Amniotic epithelial cell (primary cell): ENCODE measurements at regions not wholly inside any gene's neighbourhood (a gene's known extent, or its start where the extent isn't known, plus 50 kb on each side); places are given as distances from the start of the nearest gene placed in this dataset.

ENCODE experiments used
- DNase-seq: peaks from one replicate; pipeline ENCODE4 v3.0.0-alpha.2; 2010; ENCODE audit warnings: low read depth

DNA sequence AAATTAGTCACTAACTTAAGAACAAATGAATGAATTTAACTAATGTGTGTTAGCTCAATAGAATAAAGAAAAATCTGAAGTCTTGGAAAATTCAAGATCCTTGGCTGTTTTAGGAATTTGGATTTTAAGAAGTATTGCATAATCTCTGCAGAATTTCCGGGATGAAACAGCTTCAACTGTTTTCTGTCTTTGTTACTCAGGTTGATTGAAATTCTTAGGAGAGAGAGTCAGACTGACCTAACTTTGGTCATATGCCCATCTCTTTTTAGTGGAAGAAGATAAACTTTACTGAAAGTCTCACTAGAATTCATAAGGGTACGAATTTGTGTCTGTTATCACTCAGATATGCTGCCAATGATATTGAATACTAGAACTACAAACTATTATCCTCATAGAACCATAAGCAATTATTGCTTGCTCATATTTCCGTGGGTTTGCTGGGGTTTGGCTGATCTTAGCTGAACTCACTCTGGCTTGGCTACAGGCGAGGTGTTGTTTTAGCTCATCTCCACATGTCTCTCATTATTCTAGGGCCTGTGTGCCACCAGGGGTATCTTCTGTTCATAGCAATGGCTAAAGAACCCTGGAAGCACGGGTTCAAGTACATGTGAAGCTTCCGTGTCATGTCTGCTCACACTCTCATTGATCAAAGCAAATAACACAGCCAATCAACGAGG lies 257.4 kb upstream of the NOVA1 start:
- DNase-seq = peak; percentile 4

DNA sequence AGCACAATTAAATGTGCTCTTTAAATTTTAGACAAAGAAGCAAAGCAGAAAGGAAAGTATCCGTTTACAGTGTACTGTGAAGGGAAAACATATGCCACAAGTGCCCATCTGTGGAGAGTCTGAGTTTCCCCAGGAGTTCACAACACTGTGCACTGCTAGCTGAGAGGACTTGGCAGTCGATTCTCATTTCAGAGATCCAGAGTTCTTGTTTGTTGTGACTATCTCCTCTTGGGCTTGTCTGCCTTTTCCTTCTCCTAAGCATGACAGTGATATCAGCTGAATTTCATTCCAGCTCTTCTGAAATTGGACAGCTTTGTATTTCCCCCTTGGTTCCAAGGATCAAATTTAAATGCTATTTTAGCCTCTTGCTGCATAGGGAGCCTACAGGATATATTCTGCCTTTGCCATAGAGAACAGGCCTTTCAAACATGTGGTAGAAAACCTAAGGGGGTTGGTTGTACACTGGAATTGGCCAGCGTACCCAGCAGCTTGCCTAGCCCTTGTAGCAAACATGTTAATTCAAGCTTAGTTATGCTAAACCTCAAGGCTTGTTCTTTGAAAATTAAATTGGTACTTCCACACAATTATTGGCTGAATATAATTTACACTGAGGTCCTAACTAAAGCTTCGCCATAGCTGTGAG lies 259.2 kb upstream of the NOVA1 start:
- DNase-seq = no peak

DNA sequence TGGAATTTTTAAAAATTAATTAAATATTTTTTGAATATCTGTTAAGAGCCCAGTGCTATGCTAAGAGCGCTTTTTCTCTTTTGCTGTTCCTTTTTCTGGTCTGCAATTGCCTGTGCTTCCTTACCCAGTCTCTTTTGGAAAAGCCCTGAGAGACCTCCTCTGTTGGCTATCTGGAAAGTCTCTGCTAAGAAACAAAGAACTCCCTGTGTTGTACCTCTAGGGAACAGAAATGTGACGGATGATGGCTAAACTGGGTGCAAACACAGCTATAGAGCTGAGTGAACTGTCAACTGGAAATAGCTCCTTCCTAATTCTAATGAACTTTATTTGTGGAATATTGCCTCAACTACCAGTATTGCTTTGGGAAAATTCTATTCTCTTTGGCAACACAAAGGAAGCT lies 261.6 kb upstream of the NOVA1 start:
- no peak for DNase-seq

DNA sequence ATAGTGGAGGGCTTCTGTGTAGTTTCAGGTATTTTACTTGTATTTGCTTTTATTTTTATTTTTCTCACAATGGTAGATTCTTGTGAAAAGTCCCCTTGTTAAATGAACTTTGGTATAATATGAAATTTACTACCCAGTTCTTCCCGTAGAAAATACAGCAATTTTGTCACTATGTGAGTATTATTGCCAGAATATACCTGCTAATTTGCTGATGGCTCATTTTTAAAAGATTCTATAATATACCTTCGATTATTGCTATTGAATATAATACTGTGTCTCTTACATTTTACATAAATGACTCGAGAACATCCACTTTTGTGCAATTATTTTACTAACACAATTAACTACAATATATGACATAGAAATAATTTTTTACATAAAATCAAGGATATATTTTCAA lies 262.3 kb upstream of the NOVA1 start:
- no peak for DNase-seq

DNA sequence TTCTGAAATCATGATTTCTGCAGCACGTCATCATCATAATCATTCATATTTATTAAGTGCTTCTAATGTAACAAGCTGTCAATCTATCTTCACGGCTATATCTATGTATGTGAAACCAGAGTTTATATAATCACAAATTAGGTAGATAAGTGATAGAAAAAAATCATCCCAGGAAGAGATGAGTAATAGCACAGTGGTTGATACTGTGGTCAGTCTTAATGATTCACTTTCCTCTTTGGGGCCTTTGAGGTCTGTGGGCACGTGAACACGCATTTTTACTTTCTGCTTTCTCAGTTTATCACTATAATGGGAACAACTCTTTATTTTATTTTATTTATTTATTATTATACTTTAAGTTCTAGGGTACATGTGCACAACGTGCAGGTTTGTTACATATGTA lies 265.9 kb upstream of the NOVA1 start:
- peak; percentile 61 for DNase-seq

DNA sequence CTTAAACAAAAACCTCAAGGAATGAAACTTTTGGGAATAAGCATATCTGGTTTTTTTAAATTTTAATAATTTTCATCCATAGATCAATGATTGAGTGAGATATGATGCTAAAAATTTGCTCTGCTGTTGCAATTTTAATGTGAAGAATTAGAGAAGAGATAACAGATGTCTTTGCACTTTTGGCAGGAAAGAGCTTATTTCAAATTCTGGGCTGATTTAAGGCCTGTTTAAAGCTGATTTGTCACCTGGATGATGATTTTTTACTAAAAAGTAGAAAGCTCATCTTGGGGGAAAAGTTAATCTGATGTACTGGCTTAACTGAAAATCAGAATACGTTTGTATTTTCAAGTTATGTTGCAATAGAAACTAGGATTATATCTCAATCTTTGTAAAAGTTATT lies 268.9 kb upstream of the NOVA1 start:
- no peak for DNase-seq

DNA sequence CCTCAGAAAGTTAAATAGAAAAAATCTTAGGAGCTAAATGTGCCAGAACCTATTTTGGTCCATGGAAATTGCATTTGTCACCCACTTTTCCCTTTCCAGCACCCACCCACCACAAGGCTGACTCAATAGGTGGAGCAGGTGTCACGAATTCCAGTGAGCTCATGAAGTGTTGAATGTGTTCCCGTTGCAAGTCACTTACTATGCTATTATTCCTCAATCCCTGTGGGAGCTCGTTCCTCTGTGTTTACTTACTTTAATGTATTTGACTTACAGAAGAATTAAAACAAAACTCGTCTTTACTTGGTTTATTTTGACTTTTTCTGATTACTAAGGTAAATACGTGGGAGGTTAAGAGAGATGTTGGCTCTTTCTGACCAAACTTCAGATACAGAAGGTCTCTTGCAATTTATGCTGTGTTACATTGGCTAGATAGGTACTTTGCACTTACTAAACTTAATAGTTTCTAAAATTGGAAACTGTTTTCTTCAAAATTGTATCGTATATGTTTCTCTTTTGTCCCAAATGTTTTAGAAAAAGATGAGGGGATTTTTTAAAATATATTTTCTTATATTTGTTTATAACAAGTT lies 269.4 kb upstream of the NOVA1 start:
- no peak for DNase-seq

DNA sequence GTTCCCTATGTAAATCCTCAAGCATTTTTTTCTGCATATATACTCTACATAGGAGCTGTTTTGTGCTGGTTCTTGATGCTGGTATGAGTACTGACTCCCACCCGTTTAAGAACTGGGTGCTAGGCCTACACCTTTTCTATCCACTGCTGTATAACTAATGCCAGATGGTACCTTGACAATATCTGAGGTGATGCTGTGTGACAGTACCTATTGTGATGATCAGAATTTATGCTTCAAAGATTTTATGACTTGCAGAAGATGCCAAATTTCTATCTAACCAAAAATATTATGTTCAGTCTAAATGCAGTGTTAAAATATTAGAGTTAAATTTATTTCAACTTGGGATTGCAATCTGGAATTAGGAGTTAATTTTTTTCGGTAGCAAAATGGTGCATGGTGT lies 272.3 kb upstream of the NOVA1 start:
- no peak for DNase-seq

DNA sequence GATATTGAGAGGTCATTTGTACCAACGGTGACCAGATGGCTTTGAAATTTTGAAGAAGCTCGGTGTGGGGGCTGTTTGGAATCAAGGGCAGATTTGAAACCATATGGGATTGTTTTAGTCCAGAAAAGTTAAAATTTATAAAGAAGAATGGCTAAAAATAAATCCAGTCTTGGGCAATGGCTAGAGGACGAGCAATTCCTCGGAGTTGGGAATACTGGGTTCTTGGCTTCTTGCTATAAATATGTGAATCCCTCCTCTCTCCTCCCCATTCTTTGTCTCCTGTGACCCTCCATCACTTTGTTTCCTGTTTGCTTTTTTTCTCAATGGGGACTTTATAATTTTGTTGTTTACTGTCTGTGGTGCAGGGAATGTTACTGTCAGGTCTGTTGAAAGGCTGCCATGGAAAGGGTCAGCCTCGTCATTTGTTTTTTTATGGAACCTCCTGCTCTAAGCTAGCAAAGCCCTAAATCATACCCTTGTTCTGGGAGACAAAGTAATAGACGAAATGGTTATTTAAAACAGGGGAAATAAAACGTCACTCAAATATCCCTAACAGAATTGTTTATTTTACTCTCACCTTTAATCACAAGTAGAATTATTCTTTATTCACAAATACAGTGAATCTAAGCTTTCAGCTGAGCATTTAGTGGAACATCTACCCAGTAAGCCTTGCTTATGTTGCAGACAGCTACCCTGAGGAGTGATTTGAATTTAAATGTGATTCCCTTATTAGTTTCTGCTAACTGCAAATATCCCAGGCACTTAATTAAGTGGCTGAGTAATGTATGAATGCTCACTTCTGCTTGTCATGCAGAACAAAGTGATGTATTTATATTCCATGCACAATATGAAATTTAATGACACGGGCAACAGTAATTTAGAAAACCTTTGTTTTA lies 273.1 kb upstream of the NOVA1 start:
- no peak for DNase-seq

DNA sequence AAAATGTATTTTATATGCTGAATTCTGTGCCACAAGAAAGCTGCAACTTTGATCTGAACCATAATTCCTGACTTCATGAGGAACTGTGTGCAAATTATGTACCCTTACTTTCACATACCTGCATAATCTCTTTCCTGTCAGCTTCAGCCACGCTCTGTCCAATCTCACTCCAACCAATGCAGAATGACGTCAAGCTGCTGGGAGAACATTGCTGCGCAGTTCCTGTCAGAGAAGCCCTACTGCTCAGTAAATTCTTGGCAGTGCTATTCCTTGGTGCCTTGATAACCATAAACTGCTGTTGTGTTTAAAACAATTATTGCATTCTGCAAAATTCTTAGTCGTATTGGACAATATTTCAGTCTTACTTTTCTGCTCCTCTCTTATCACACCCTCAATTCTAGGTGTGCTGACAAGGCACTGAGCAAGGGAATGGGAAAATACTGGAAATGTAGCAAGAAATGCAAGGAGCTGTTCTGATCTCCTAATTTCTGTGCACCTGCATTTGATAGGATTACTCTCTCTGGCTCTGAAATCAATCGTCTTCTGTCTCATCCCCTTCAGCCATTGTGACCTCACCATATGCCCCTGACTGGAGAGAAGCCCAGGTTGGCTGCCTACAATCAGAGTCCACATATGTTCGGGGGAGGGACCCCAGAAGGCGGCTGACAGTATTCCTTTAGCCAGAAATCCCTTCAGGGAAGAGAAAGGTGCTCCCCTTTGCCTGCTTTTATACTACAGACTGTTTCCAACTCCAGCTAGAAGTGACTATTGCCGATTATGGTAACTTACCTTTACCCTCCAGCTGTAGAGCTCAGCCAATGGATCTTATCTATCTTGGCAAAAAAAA lies 274.9 kb upstream of the NOVA1 start:
- peak; percentile 50 for DNase-seq

DNA sequence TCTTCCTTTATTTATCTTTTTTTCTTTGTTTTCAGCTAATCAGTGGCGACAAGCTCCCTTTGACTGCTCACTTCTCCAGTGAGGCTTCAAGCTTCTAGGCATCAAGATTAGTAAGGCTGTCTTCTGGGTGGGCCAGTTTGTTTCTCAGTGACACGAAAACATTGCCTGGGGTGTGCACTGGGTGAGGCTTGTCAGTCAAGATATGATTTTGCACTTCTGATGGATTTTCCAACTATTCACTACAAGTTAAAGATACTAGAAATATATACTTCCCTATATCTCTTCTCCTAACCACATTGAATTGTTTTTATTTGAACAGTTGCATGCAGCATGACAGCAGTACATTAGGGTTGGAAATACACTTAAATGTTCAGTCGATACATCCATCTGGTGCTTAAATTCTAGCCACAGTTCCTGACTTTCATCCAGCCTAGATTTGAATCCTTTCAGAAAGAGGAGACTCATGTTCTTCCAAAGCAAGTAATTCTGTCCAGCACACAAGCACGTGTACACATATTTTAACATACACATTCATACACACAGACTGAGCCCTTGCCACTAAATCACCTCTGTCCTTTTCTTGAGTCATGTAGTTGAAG lies 275.6 kb upstream of the NOVA1 start:
- no peak for DNase-seq

DNA sequence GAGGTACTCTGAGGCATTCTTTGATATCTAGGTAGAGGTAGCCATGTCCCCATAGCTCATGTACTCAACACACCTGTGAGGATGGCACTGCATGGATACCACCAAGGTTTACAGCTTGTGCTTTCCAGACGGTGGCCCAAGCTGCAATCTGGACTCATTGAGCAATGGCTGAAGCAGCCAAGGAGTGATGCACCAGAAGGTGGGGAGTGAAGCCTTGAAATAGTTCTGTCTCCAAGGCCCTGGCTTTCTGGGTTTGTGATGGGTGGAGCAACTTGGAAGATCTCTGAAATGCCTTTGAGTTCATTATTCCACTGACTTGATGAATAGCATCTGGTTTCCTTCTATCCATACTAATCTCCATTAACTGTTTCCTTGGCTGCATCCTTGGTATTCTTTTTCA lies 290.0 kb upstream of the NOVA1 start:
- no peak for DNase-seq

DNA sequence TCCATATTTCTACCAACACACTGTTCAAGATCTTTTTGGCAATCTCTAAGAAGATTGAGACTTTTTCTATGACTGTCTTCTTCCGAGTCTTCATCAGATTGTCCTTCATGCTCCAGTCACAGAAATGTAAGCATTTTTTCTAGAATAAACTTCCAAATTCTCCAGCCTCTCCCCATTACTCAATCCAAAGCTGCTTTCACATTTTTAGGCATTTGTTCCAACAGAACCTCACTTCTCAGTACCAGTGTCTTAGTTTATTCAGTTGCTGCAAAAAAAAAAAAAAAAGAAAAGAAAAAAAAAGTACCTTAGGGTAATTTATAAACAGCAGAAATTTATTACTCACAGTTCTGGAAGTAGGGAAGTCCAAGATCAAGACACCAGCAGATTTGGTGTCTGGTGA lies 290.8 kb upstream of the NOVA1 start:
- DNase-seq = no peak

DNA sequence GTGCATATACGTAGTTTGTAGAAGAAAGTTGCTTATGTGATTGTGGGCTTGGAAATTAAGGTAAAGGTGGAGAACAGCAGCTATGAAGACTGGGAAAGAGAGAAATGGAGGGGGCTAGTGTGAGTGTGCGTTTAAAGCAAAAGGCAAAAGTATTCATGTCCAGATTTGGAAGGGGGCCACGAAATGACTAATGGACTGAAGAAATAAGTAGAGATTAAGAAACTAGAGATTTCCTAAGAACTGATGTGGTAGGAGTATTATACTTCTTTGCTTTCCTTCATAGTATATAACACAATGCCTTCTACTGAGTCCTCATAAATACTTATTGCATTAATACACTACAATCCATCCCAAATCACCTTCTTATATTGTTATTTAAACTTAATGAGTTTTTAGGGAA lies 298.6 kb upstream of the NOVA1 start:
- DNase-seq = no peak

DNA sequence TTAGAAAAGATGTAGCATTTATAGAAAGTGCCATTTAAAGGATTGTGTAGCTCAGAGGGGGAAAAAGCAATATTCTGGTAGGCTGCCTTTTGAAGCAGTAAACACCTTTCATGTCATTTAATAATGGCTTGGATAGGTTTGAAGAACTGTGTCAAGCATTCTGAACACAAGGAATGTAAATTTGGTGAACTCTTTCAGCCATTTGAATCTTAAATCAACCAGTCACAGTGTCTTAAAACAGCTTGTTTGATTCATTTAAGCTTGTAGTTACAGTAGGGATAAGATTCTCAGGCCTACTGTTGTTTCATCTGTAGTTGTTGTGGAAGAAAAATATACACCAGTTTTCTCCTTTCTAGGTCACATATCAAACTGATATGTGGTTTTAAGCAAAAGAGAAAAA lies 299.4 kb upstream of the NOVA1 start:
- DNase-seq = no peak

DNA sequence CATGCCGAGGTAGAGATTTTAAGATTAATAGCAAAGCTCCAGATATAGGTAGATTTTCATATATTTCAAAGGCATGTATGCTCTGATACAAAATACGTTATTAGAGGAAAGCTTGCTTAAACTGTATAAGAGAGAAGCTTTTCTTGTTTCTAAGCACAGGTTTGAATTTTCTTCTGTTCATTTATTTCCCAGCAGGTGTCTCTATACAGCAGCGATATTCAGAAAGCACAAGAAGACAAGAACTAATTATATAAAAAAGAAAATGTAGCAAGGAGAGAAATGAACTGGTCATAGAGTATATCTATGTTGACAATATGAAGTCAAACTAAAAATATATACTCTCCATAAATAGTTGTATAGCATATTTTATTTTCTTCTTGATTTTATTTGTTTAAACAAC lies 307.4 kb upstream of the NOVA1 start:
- no peak for DNase-seq

DNA sequence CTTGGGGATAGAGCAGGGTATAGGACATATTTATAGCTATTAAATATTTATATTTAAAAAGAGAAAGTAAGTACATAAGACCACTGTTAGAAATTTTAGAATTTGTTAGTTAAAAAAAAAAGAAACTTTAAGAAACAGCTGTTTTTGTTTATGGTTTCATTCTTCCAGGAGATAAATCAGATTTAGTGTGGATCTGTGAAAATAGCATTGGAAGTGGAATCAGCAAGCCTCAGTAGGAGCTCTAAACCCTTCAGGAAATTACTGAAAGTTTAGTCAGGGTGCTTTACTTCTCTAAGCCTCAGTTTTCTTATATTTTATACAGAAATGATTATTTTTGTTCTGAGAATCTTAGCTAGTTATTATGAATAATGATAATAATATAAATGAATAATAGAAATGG lies 316.0 kb upstream of the NOVA1 start:
- DNase-seq = no peak

DNA sequence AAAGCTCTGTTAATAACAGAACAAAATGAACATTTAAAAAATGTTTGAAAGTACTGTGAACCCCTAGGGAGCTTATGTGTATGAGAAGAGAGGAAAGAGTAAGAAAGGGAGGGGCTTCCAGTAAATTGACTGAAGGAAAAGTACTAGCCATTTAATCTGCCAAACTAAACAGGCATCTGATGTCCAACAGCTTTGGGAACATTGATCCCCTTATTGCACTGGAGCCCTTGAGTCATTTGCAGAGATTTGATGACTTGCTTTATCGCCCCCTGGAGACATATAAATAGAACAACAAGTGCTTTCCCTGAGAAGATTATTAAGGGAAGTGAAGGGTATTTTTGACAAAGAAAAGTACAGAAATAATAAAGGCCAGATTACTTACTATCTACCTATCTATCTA lies 319.3 kb upstream of the NOVA1 start:
- peak; percentile 14 for DNase-seq

DNA sequence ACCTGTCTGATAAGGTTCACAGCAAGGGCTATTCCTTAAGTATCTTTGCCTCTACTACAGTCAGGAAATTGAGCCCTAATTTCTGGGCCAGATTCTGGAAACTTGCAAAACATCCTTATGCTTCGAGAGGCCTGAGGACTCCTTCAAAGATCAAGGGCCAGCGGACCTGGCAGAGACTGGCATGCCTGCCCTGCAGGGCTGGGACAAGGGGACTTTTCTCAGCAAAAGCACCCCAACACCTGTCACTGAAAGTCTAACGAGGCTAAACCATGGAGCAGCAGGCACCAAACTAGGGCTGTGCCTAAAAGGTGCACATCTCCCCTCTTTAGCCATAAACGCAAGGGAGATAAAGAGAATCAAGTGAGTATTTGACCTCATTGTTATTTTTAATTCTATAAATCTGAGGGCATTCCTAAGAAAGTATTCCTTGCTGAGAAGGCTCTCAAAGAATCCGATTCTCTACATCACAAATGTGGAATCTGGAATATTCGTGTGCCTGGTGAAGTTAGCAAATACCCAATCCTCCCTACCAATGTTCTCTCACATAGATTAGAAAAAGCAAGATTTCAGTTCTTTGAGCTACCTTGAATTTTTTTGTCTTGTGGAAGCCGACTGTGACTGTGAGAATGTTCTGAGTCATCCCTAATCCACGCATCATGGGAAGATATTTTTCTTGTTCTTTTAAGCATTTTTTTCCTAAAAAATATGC lies 328.2 kb upstream of the NOVA1 start:
- DNase-seq = no peak

DNA sequence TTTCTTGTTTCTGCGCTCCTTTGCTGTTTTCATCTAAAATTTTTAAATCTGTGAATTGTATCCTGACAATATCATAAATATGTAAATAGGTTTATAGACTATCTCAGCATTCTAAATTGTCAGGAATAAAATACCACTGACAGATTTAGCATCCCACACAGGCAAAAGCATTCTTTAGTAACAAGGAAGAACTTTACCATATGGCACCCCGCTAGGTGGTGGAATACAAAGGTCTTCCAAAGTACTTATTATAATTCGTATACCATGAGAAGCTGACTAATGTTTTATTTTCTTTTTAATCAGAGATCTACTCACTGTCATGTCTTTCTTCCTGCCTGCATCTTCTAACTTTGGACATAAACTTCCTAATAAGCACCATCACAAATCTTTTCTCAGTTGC lies 328.8 kb upstream of the NOVA1 start:
- no peak for DNase-seq

DNA sequence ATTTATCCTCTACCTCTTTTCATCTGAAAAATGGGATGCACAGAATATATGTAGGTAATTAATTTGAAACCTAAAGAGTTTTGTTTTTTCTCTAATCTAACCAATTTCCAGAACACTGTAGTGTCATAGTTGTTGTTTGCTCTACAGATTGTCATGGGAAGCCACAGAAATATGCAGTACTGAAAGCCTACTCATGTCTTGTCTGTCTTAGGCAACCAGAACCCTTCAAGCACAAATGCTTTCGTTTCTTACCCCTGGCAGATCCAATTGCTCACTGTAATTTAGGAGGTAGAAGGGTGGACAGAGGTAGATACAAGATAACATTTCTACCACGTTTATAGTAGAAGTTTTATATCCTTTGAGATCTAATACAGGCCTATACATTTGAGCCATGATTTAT lies 330.2 kb upstream of the NOVA1 start:
- DNase-seq = no peak
